HG03565 (cell line): ENCODE measurements at regions not wholly inside any gene's neighbourhood (a gene's known extent, or its start where the extent isn't known, plus 50 kb on each side); places are given as distances from the start of the nearest gene placed in this dataset.

ENCODE experiments used
- ATAC-seq: cut with Tn5 transposase; IDR thresholded peaks from one replicate; pipeline ENCODE4 v1.9.1; 2021; ENCODE audit warnings: mild to moderate bottlenecking, moderate library complexity; ENCODE audit not compliant: unreplicated experiment

- ATAC-seq = no peak
Measured at GRCh38 chr5:28779161-28779754, 1740.9 kb upstream of the CDH9 start.

GRCh38 chr5:28770307-28770706 is 1731.9 kb upstream of the CDH9 start:
- ATAC-seq = no peak

- no peak for ATAC-seq
Measured at GRCh38 chr5:28766565-28767158, 1728.3 kb upstream of the CDH9 start.

GRCh38 chr5:28751396-28751795 is 1713.0 kb upstream of the CDH9 start:
- no peak for ATAC-seq

GRCh38 chr5:28750251-28750650 is 1711.9 kb upstream of the CDH9 start:
- ATAC-seq = no peak

DNA sequence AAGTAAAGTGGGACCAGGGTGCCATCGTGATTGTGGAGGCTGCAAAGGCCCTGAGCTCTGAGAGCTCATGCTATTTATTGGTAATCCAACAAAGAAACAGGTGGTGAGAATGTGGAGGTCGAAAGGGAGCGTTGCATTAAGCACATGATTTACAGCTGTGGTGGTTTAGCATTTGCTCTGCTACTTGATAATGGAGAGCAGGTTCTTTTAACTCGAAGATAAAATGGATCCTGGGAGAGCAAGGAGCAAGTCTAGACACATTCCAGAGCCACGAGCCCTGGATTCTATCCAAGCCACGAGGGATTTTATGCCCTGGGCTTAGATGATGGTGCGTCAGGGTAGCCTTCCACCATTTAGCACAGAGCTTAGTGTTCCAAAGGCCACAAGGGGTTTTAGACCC is 1710.1 kb upstream of the CDH9 start:
- ATAC-seq = no peak

- no peak for ATAC-seq
Measured at GRCh38 chr5:28743716-28744110, 1705.3 kb upstream of the CDH9 start.

GRCh38 chr5:28743025-28743715 is 1704.8 kb upstream of the CDH9 start:
- ATAC-seq = no peak

DNA sequence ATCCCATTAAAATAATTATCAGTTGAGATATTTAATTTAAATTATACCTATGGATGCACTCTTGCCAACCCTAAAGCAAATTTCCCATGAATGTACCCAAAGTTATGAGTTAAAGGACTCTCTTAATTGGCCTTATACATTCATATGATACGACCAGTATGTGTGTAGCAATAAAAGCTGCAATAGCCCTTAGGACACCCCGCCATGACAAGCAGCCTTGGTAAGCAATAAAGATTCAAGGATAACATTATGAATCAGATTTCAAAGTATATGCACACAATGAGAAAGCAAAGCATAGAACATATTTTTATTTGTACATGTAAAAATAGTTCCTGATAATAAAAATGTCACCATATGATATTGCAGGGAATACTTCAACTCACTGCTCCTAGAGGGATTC is 1699.3 kb upstream of the CDH9 start:
- ATAC-seq = no peak

DNA sequence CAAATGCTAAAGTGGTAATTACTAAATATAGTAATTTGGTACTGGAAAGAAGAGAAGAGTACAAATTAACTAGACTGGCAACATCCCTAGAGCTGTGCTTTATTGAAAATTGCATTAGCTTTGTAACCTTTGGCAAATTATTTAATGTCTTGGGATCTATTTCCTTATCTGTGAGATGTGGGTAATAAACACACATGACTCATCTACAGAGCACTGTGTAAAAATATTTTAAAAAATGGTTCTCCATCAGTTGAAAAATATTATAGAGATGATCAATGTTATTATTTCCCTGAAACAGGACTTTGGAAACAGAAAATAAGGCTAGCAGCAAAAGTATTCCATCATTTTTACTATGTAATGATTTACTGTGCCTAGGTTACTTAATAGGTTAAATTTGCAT is 1698.8 kb upstream of the CDH9 start:
- ATAC-seq = no peak

GRCh38 chr5:28734396-28734795 is 1696.0 kb upstream of the CDH9 start:
- ATAC-seq = no peak

- ATAC-seq = no peak
Measured at GRCh38 chr5:28729067-28729466, 1690.7 kb upstream of the CDH9 start.

- ATAC-seq = no peak
Measured at GRCh38 chr5:28726815-28727214, 1688.4 kb upstream of the CDH9 start.

DNA sequence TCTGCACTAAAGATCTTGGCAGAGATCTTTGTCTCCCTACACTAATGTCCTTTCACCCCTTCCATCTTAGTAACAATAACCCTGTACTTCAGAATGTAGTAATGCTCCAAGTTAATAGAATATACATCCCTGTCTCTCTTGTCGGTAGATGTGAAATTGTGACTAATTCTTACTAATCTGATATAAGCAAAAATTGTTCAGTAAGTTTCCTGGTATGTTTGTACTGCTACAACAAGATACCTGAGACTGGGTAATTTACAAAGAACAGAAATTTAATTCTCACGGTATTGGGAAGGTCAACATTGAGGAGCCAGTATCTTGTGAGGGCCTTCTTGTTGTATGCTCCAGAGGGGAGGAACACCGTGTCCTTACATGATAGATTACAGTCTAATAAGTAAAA is 1686.6 kb upstream of the CDH9 start:
- ATAC-seq = no peak

DNA sequence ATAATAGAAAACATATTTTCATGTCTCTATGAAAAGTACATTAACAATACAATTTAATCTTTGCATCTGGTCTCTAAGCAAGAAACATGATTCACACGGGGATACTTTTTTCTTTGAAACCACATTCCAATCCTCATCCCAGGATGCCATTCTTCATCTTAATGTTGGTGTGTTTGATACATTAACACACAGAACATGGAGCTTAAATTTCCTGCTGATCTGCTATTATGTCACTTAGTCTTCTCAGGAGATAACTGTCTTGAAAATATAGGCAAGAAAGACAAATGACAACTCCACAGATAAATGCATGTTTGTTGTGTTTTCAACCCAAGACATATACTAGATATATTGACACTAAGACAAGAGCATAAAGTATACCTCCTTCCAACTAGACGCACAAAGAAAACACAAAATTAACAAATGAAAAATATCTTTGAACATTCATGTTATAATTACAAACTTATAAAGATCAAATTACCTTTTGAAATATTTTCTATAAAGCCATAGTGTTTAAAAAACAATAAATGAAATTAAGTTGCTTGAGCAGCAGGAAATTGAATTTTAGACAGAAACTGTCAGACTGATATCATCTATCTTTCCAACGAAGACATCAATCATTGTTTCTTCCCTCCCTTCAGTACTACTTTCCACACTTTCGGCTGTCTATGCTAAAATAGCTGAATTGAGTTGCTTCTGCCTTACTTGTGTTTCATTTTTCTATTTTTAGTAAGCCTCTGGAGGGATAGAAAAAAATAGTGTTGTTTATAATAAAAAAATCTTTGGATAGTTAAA is 1676.7 kb upstream of the CDH9 start:
- ATAC-seq = no peak

- no peak for ATAC-seq
Measured at GRCh38 chr5:28710360-28710759, 1672.0 kb upstream of the CDH9 start.

GRCh38 chr5:28708472-28708871 is 1670.1 kb upstream of the CDH9 start:
- no peak for ATAC-seq

DNA sequence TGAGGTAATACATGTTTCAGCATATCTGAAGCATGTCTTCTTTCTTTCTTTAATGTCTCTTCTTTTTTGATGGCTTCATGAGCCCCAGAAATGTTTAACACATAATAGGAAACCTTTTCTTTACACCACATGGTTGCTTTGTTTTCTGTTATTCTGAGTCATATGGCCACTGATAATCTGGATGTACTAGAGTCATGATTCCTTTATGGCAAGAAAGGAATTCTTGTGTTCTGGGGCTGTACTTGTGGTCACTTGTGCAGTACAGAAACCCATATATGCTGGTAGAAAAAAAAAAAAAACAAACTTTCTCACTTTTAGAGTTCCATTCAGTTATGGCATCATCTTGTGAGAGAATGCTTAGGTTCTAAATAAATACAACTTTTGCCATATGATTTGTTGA is 1669.3 kb upstream of the CDH9 start:
- no peak for ATAC-seq

GRCh38 chr5:28703651-28704260 is 1665.4 kb upstream of the CDH9 start:
- no peak for ATAC-seq

GRCh38 chr5:28691526-28691925 is 1653.1 kb upstream of the CDH9 start:
- ATAC-seq = no peak

GRCh38 chr5:28685794-28686193 is 1647.4 kb upstream of the CDH9 start:
- no peak for ATAC-seq
